IPS-15b (cell line): ENCODE measurements at regions not wholly inside any gene's neighbourhood (a gene's known extent, or its start where the extent isn't known, plus 50 kb on each side); places are given as distances from the start of the nearest gene placed in this dataset.

Source experiments
- H3K27me3 ChIP-seq: one replicate; pipeline ENCODE4 v1.6.1; 2013; ENCODE audit warnings: low read length; ENCODE audit not compliant: control insufficient read depth, insufficient read depth
- H3K36me3 ChIP-seq: one replicate; pipeline ENCODE4 v1.6.1; 2013; ENCODE audit warnings: low read length; ENCODE audit not compliant: control insufficient read depth, insufficient read depth
- H3K4me1 ChIP-seq: one replicate; pipeline ENCODE4 v1.6.1; 2013; ENCODE audit warnings: mild to moderate bottlenecking, low read length; ENCODE audit not compliant: control insufficient read depth, insufficient read depth
- H3K4me3 ChIP-seq: one replicate; pipeline ENCODE4 v1.5.1; 2013; ENCODE audit warnings: low read depth, low read length
- H3K9ac ChIP-seq: one replicate; pipeline ENCODE4 v1.6.1; 2013; ENCODE audit warnings: low read depth, mild to moderate bottlenecking, low read length
- H3K9me3 ChIP-seq: one replicate; pipeline ENCODE4 v1.6.1; 2013; ENCODE audit warnings: mild to moderate bottlenecking, low read length; ENCODE audit not compliant: control insufficient read depth, insufficient read depth

- no peaks in the 10 kb centered on the region for H3K9me3 ChIP-seq
- H3K4me3 ChIP-seq, result no peak overlapping the region
- no peak overlapping the region for H3K9ac ChIP-seq
- H3K27me3 ChIP-seq, result no peaks in the 10 kb centered on the region
- no peaks in the 10 kb centered on the region for H3K36me3 ChIP-seq
- no peaks in the 10 kb centered on the region for H3K4me1 ChIP-seq
Observed at GRCh38 chr10:6771331-6771730, 191.3 kb upstream of the PRKCQ start.

GRCh38 chr10:6770846-6771245 is 190.8 kb upstream of the PRKCQ start:
- no peaks in the 10 kb centered on the region for H3K9me3 ChIP-seq
- no peak overlapping the region for H3K4me3 ChIP-seq
- H3K36me3 ChIP-seq, result no peaks in the 10 kb centered on the region
- H3K27me3 ChIP-seq, result no peaks in the 10 kb centered on the region
- no peak overlapping the region for H3K9ac ChIP-seq
- H3K4me1 ChIP-seq, result no peaks in the 10 kb centered on the region

DNA sequence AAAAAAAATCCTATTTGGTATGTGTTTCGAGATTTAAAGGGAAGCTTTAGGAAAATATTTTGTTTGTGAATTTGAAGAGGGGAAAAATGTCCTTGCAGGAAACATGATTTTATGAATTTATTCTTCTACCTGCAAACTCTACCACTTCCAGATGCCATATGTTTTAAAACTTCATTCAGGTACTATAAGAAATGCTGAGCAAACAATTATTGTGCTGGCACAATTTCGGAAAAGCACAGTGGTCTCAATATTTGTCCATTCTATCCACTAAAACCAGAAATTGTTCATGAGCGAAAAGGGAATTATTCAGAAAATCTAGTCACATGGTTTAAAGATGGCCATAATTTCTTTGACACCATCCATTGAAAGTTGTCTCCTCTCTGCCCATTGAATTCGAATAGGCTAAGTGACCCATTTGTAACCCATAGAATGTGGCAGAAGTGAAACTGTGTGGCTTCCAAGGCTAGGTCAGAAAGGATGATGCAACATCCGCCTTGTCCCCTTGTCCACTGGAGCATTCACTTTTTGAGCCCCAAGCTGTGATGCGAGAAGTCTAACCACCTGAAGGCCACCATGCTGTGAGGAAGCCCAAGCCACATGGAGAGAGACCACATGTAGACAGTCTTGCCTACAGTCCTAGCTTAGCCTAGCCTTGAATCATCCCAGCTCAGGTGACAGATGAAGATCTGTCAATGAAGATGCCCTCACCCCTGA is 189.8 kb upstream of the PRKCQ start:
- no peaks in the 10 kb centered on the region for H3K9me3 ChIP-seq
- H3K4me3 ChIP-seq, result no peak overlapping the region
- no peaks in the 10 kb centered on the region for H3K4me1 ChIP-seq
- H3K27me3 ChIP-seq, result no peaks in the 10 kb centered on the region
- no peaks in the 10 kb centered on the region for H3K36me3 ChIP-seq
- no peak overlapping the region for H3K9ac ChIP-seq

- Histone ChIP-seq H3K27me3 (no peaks in the 10 kb centered on the region), H3K4me1 (peaks cover 13% of the 10 kb centered on the region), H3K4me3 (no peak overlapping the region), H3K36me3 (no peaks in the 10 kb centered on the region), H3K9ac (no peak overlapping the region), H3K9me3 (no peaks in the 10 kb centered on the region)
Observed at GRCh38 chr10:6766131-6766801, 186.2 kb upstream of the PRKCQ start.

GRCh38 chr10:6763423-6763822 is 183.3 kb upstream of the PRKCQ start:
- H3K36me3 ChIP-seq, result no peaks in the 10 kb centered on the region
- H3K9me3 ChIP-seq, result no peaks in the 10 kb centered on the region
- no peak overlapping the region for H3K9ac ChIP-seq
- H3K4me3 ChIP-seq, result no peak overlapping the region
- peaks cover 13% of the 10 kb centered on the region for H3K4me1 ChIP-seq
- no peaks in the 10 kb centered on the region for H3K27me3 ChIP-seq

GRCh38 chr10:6763001-6763400 is 182.9 kb upstream of the PRKCQ start:
- Histone ChIP-seq H3K9ac (no peak overlapping the region), H3K36me3 (no peaks in the 10 kb centered on the region), H3K27me3 (no peaks in the 10 kb centered on the region), H3K4me1 (peaks cover 13% of the 10 kb centered on the region), H3K9me3 (no peaks in the 10 kb centered on the region), H3K4me3 (no peak overlapping the region)

- no peaks in the 10 kb centered on the region for H3K9me3 ChIP-seq
- no peak overlapping the region for H3K4me3 ChIP-seq
- no peaks in the 10 kb centered on the region for H3K36me3 ChIP-seq
- H3K9ac ChIP-seq, result no peak overlapping the region
- no peaks in the 10 kb centered on the region for H3K27me3 ChIP-seq
- H3K4me1 ChIP-seq, result peaks cover 29% of the 10 kb centered on the region
Observed at GRCh38 chr10:6759961-6760360, 179.9 kb upstream of the PRKCQ start.

DNA sequence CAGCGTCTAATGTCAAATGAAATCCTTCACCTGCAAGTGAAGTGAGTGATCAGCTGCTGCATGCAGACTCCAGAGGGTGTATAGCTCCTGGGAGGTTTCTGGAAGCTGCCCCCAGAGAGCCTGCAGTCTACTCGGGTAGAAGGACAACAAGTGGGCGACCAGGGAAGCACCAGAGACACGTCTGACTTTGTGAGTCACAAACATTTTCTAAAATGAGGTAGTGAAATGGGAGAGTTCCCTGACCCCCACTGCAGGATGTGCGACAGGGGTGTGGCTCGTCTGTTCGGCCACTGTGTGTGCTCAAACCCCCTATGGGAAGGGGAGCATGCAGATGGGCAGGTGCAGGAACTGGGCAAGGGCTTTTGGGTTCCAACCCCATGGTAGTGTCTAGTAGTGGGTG is 177.1 kb upstream of the PRKCQ start:
- H3K36me3 ChIP-seq, result no peaks in the 10 kb centered on the region
- H3K4me1 ChIP-seq, result peaks cover 27% of the 10 kb centered on the region
- no peak overlapping the region for H3K4me3 ChIP-seq
- H3K9ac ChIP-seq, result no peak overlapping the region
- no peaks in the 10 kb centered on the region for H3K9me3 ChIP-seq
- no peaks in the 10 kb centered on the region for H3K27me3 ChIP-seq

DNA sequence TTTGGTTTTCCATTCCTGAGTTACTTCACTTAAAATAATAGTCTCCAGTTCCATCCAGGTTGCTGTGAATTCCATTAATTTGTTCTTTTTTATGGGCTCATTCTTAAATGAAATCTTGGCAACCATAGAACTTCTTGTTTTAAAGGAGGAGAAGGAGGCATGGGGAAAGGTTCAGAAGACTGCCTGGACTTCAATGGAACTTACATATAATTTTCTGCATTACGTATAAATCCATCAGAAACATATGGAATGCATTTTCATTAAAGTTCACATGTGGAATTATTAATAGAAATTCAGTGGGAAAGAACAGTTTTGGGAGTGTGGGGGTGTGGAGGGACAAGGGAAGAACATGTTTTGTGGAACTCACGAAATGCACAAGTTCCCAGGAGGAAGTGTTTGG is 176.6 kb upstream of the PRKCQ start:
- Histone ChIP-seq H3K4me1 (peaks cover 27% of the 10 kb centered on the region), H3K4me3 (no peak overlapping the region), H3K27me3 (no peaks in the 10 kb centered on the region), H3K9me3 (no peaks in the 10 kb centered on the region), H3K36me3 (no peaks in the 10 kb centered on the region), H3K9ac (no peak overlapping the region)

DNA sequence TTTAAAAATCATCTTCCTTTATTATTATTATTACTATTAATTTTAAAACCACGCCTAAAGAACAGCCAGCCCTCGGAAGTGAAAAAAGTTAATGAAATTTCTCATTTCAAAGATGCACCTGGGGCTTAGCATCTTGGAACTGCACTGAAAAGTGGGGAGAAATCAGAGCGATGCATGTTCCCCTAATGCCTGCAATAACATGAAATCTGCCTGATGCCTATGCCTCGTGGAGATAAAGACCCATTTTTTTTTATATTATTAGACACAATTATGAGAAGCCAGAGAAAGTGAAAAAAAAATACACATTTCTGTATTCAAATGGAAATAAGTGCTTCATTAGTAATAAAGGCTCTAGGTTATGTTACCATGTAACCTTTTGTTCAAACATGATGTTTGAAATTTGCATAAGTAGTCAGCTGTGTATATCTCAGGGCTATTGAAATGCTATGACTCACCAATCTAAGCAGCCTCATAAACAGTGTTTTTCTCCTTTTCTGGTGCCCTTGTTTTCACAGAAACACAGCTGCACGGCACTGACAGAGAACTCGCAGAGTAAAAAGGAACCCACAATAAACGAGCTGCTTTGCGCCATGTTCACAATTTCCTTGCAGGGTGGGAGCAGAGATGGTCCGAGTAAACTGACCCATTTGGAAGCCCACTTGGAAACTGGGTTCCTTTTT is 175.8 kb upstream of the PRKCQ start:
- Histone ChIP-seq H3K36me3 (no peaks in the 10 kb centered on the region), H3K9me3 (no peaks in the 10 kb centered on the region), H3K4me3 (no peak overlapping the region), H3K27me3 (no peaks in the 10 kb centered on the region), H3K4me1 (peaks cover 27% of the 10 kb centered on the region), H3K9ac (no peak overlapping the region)

- H3K4me3 ChIP-seq, result no peak overlapping the region
- no peak overlapping the region for H3K9ac ChIP-seq
Observed at GRCh38 chr10:6753644-6754043, 173.6 kb upstream of the PRKCQ start.

DNA sequence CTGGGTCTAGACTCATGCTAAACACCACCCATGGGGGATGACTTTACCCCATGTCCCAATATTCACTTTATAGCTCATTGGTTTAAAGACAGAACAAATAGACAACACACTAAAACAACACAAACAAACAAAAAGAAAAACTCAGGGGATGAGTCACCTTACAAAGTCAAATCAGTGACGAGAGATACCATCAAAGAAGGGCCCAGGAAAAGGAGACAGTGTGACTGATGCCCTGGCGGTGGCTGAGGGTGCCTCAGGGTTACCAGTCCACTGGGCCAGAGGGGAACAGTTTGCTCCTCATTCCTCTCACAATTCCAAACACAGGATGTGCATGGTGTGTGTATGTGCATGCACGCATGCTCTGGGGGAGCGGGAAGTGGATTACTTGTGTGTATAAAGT is 171.3 kb upstream of the PRKCQ start:
- Histone ChIP-seq H3K4me3 (no peak overlapping the region), H3K9me3 (no peaks in the 10 kb centered on the region), H3K36me3 (no peaks in the 10 kb centered on the region), H3K4me1 (peaks cover 23% of the 10 kb centered on the region), H3K9ac (no peak overlapping the region), H3K27me3 (no peaks in the 10 kb centered on the region)

More at GRCh38 chr10:6753644-6754043, 173.6 kb upstream of the PRKCQ start:
- peaks cover 27% of the 10 kb centered on the region for H3K4me1 ChIP-seq
- H3K27me3 ChIP-seq, result no peaks in the 10 kb centered on the region
- no peaks in the 10 kb centered on the region for H3K9me3 ChIP-seq
- H3K36me3 ChIP-seq, result no peaks in the 10 kb centered on the region
